A673 (cell line): ENCODE measurements at regions not wholly inside any gene's neighbourhood (a gene's known extent, or its start where the extent isn't known, plus 50 kb on each side); places are given as distances from the start of the nearest gene placed in this dataset.

Experiments
- EZH2 ChIP-seq: fragments of 200-600 bp; sonication (generic); IDR thresholded peaks from 2 replicates; pipeline ENCODE4 v1.6.1; 2017; ENCODE audit warnings: borderline replicate concordance, low read depth, mild to moderate bottlenecking, mixed read lengths, antibody characterized with exemption, low read length; ENCODE audit not compliant: poor library complexity, severe bottlenecking
- TF ChIP-seq, protein P1 (sequence below): fragments of 300-800, 200-600 bp; sonication (generic); conservative IDR thresholded peaks from 2 replicates; pipeline ENCODE4 v1.5.1; 2017; ENCODE audit warnings: low read depth, mild to moderate bottlenecking, antibody characterized with exemption, low read length, moderate library complexity, mixed read lengths

DNA sequence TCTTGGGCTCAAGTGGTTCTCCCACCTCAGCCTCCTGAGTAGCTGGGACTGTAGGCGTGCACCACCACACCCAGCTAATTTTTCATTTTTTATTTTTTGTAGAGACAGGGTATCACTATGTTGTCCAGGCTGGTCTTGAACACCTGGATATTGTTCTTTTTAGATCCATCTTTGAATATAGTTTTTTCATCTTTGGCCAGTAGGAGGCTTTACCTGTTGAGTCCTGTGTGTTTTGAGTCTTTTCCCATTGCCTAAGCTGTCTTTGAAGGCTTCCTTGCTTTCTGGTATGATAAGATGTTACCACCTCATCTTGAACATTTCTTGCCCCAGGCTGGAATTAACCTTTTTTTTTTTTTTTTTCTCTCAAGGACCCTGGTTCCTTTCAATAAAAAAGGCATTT is 387.8 kb upstream of the RUNX1 start:
- TF ChIP-seq, protein P1, sequence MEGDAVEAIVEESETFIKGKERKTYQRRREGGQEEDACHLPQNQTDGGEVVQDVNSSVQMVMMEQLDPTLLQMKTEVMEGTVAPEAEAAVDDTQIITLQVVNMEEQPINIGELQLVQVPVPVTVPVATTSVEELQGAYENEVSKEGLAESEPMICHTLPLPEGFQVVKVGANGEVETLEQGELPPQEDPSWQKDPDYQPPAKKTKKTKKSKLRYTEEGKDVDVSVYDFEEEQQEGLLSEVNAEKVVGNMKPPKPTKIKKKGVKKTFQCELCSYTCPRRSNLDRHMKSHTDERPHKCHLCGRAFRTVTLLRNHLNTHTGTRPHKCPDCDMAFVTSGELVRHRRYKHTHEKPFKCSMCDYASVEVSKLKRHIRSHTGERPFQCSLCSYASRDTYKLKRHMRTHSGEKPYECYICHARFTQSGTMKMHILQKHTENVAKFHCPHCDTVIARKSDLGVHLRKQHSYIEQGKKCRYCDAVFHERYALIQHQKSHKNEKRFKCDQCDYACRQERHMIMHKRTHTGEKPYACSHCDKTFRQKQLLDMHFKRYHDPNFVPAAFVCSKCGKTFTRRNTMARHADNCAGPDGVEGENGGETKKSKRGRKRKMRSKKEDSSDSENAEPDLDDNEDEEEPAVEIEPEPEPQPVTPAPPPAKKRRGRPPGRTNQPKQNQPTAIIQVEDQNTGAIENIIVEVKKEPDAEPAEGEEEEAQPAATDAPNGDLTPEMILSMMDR, result no peak
- no peak for TF ChIP-seq EZH2
